Liver (tissue), 8 donors: ENCODE measurements at regions not wholly inside any gene's neighbourhood (a gene's known extent, or its start where the extent isn't known, plus 50 kb on each side); places are given as distances from the start of the nearest gene placed in this dataset.

Experiments used
- DNase-seq: peaks from one replicate; pipeline ENCODE4 v3.0.0-alpha.2; 2017; ENCODE audit warnings: low spot score
- H3K27ac ChIP-seq, 2 donors: one replicate each; pipeline ENCODE4 v1.7.0; 2013; ENCODE audit warnings: inconsistent platforms in 2 of 2, low read length in 2 of 2, control low read depth in 1 of 2, low read depth in 1 of 2, mild to moderate bottlenecking in 1 of 2
- H3K27me3 ChIP-seq, 4 donors: one replicate each; pipeline versions ENCODE4 v1.6.1 to v1.7.0; 2013; ENCODE audit warnings: low read length in 3 of 4, inconsistent platforms in 1 of 4, mild to moderate bottlenecking in 1 of 4, moderate library complexity in 1 of 4; ENCODE audit not compliant: control insufficient read depth in 4 of 4, insufficient read depth in 4 of 4
- H3K36me3 ChIP-seq, 4 donors: one replicate each; pipeline versions ENCODE4 v1.6.1 to v1.7.0; 2013; ENCODE audit warnings: low read length in 3 of 4, mild to moderate bottlenecking in 3 of 4, low read depth in 1 of 4, moderate library complexity in 1 of 4; ENCODE audit not compliant: control insufficient read depth in 4 of 4, insufficient read depth in 3 of 4
- H3K4me1 ChIP-seq, 4 donors: one replicate each; pipeline versions ENCODE4 v1.6.1 to v1.7.0; 2013; ENCODE audit warnings: low read length in 3 of 4, mild to moderate bottlenecking in 3 of 4, moderate library complexity in 1 of 4; ENCODE audit not compliant: control insufficient read depth in 4 of 4, insufficient read depth in 4 of 4
- H3K4me3 ChIP-seq, 3 donors: one replicate each; pipeline versions ENCODE4 v1.6.1 to v1.7.0; 2013; ENCODE audit warnings: low read length in 3 of 3, control low read depth in 1 of 3, low read depth in 1 of 3, mild to moderate bottlenecking in 1 of 3
- H3K9ac ChIP-seq, 2 donors: one replicate each; pipeline ENCODE4 v1.7.0; 2013; ENCODE audit warnings: low read length in 2 of 2, mild to moderate bottlenecking in 2 of 2, moderate library complexity in 2 of 2, control low read depth in 1 of 2, low read depth in 1 of 2
- H3K9me3 ChIP-seq, 4 donors: one replicate each; pipeline versions ENCODE4 v1.6.1 to v1.7.0; 2013; ENCODE audit warnings: low read length in 3 of 4; ENCODE audit not compliant: control insufficient read depth in 4 of 4
- ATF3 ChIP-seq: IDR thresholded peaks from 2 replicates; pipeline ENCODE4 v1.6.1; 2016; ENCODE audit warnings: antibody characterized with exemption
- EGR1 ChIP-seq, 2 donors: IDR thresholded peaks; 2 replicates each; pipeline ENCODE4 v1.6.1; 2016 to 2018; ENCODE audit warnings: antibody characterized with exemption in 2 of 2, low read depth in 2 of 2
- FOXA1 ChIP-seq: IDR thresholded peaks from 2 replicates; pipeline ENCODE4 v1.6.1; 2016; ENCODE audit warnings: antibody characterized with exemption
- HNF4A ChIP-seq, 2 donors: conservative IDR thresholded peaks; 2 replicates each; pipeline ENCODE4 v1.6.1; 2016; ENCODE audit warnings: antibody characterized with exemption in 2 of 2, mild to moderate bottlenecking in 2 of 2
- JUND ChIP-seq, 2 donors: IDR thresholded peaks; 2 replicates each; pipeline ENCODE4 v1.6.1; 2016; ENCODE audit warnings: antibody characterized with exemption in 2 of 2
- MAX ChIP-seq: IDR thresholded peaks from 2 replicates; pipeline ENCODE4 v1.6.1; 2016; ENCODE audit warnings: antibody characterized with exemption
- NR2F2 ChIP-seq: IDR thresholded peaks from 2 replicates; pipeline ENCODE4 v1.6.1; 2016; ENCODE audit warnings: antibody characterized with exemption
- RAD21 ChIP-seq, 2 donors: IDR thresholded peaks; 2 replicates each; pipeline ENCODE4 v1.6.1; 2016; ENCODE audit warnings: antibody characterized with exemption in 2 of 2, mild to moderate bottlenecking in 2 of 2
- SP1 ChIP-seq: IDR thresholded peaks from 2 replicates; pipeline ENCODE4 v1.6.1; 2018; ENCODE audit warnings: antibody characterized with exemption, mild to moderate bottlenecking
- TAF1 ChIP-seq: conservative IDR thresholded peaks from 2 replicates; pipeline ENCODE4 v1.6.1; 2016; ENCODE audit warnings: antibody characterized with exemption, mild to moderate bottlenecking
- YY1 ChIP-seq: IDR thresholded peaks from 2 replicates; pipeline ENCODE4 v1.6.1; 2016; ENCODE audit warnings: antibody characterized with exemption, mild to moderate bottlenecking
- WGBS: extraction: QIAGEN DNeasy Blood & Tissue Kit; methylation state at CpG from one replicate; pipeline ENCODE4 v1.1.7; 2013; 5-methylcytosine and 5-hydroxymethylcytosine counted together
- TF ChIP-seq, protein P1 (sequence below): fragments of 150-350 bp; IDR thresholded peaks from 2 replicates; pipeline ENCODE4 v1.5.1; 2017; ENCODE audit warnings: improper control_type of control experiment, low read depth, low read length; ENCODE audit not compliant: missing input control
- TF ChIP-seq, protein P2 (sequence below): IDR thresholded peaks from 2 replicates; pipeline ENCODE4 v1.6.1; 2016; ENCODE audit warnings: antibody characterized with exemption, mild to moderate bottlenecking
- donor health status: healthy.
- donor health status: healthy.
- donor health status: healthy.
- donor health status: healthy.
- donor health status: healthy.

GRCh38 chr11:121721961-121722360 lies 269.2 kb upstream of the SORL1-AS1 start:
- no peaks in the 10 kb centered on the region for H3K9me3 ChIP-seq
- TF ChIP-seq TAF1 (no peak), YY1 (no peak), JUND (IDR thresholded peaks at IDR 0.05) (no peak), RAD21 (IDR thresholded peaks at IDR 0.05) (no peak), HNF4A (conservative IDR thresholded peaks at IDR 0.05) (no peak), MAX (no peak), SP1 (no peak), EGR1 (IDR thresholded peaks at IDR 0.05; ENCODE audit: low read depth in 2 of 2) (no peak), FOXA1 (no peak), NR2F2 (no peak)
- TF ChIP-seq, protein P1, sequence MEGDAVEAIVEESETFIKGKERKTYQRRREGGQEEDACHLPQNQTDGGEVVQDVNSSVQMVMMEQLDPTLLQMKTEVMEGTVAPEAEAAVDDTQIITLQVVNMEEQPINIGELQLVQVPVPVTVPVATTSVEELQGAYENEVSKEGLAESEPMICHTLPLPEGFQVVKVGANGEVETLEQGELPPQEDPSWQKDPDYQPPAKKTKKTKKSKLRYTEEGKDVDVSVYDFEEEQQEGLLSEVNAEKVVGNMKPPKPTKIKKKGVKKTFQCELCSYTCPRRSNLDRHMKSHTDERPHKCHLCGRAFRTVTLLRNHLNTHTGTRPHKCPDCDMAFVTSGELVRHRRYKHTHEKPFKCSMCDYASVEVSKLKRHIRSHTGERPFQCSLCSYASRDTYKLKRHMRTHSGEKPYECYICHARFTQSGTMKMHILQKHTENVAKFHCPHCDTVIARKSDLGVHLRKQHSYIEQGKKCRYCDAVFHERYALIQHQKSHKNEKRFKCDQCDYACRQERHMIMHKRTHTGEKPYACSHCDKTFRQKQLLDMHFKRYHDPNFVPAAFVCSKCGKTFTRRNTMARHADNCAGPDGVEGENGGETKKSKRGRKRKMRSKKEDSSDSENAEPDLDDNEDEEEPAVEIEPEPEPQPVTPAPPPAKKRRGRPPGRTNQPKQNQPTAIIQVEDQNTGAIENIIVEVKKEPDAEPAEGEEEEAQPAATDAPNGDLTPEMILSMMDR: no peak
- TF ChIP-seq, protein P2, sequence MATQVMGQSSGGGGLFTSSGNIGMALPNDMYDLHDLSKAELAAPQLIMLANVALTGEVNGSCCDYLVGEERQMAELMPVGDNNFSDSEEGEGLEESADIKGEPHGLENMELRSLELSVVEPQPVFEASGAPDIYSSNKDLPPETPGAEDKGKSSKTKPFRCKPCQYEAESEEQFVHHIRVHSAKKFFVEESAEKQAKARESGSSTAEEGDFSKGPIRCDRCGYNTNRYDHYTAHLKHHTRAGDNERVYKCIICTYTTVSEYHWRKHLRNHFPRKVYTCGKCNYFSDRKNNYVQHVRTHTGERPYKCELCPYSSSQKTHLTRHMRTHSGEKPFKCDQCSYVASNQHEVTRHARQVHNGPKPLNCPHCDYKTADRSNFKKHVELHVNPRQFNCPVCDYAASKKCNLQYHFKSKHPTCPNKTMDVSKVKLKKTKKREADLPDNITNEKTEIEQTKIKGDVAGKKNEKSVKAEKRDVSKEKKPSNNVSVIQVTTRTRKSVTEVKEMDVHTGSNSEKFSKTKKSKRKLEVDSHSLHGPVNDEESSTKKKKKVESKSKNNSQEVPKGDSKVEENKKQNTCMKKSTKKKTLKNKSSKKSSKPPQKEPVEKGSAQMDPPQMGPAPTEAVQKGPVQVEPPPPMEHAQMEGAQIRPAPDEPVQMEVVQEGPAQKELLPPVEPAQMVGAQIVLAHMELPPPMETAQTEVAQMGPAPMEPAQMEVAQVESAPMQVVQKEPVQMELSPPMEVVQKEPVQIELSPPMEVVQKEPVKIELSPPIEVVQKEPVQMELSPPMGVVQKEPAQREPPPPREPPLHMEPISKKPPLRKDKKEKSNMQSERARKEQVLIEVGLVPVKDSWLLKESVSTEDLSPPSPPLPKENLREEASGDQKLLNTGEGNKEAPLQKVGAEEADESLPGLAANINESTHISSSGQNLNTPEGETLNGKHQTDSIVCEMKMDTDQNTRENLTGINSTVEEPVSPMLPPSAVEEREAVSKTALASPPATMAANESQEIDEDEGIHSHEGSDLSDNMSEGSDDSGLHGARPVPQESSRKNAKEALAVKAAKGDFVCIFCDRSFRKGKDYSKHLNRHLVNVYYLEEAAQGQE: no peak
- no peaks in the 10 kb centered on the region for H3K36me3 ChIP-seq
- peaks cover 6 to 7% (median 7%) of the 10 kb centered on the region in 4 donors for H3K4me1 ChIP-seq
- H3K27me3 ChIP-seq: peaks cover 0 to 5% (median under 1%) of the 10 kb centered on the region in 4 donors
- peak overlapping the region in 1 of 3 donors; percentile 32 for H3K4me3 ChIP-seq
- peak overlapping the region; percentile 7 to 28 for H3K27ac ChIP-seq
- WGBS: 73% methylated on average over 7 of the region's 7 CpGs
- no peak for DNase-seq
- no peak overlapping the region for H3K9ac ChIP-seq

- no peak for DNase-seq
- no peaks in the 10 kb centered on the region for H3K36me3 ChIP-seq
- WGBS: 92% methylated on average over 3 of the region's 3 CpGs
- peaks cover 6 to 7% (median 7%) of the 10 kb centered on the region in 4 donors for H3K4me1 ChIP-seq
- H3K27ac ChIP-seq: no peak overlapping the region
- H3K4me3 ChIP-seq: no peak overlapping the region
- no peak overlapping the region for H3K9ac ChIP-seq
- TF ChIP-seq, protein P2: no peak
- TF ChIP-seq MAX (no peak), ATF3 (no peak), NR2F2 (no peak), TAF1 (no peak)
- H3K9me3 ChIP-seq: no peaks in the 10 kb centered on the region
- peaks cover 0 to 5% (median under 1%) of the 10 kb centered on the region in 4 donors for H3K27me3 ChIP-seq
Observed at GRCh38 chr11:121721448-121721847, 268.7 kb upstream of the SORL1-AS1 start.
